Uterus (tissue), 3 donors: ENCODE measurements at regions not wholly inside any gene's neighbourhood (a gene's known extent, or its start where the extent isn't known, plus 50 kb on each side); places are given as distances from the start of the nearest gene placed in this dataset.

Experiments
- DNase-seq, 2 donors: peaks; one replicate each; pipeline ENCODE4 v3.0.0-alpha.2; 2019 to 2020
- H3K27ac ChIP-seq, 2 donors: fragments of 200-600 bp; sonication (generic); 1 replicate in 1 of 2; 2 replicates in 1 of 2; pipeline ENCODE4 v1.5.1; 2016 to 2018
- H3K27me3 ChIP-seq, 2 donors: fragments of 200-600 bp; sonication (generic); one replicate each; pipeline ENCODE4 v1.5.1; 2018 to 2019; ENCODE audit warnings: control low read depth in 1 of 2
- H3K36me3 ChIP-seq, 2 donors: fragments of 200-600 bp; sonication (generic); one replicate each; pipeline ENCODE4 v1.5.1; 2019; ENCODE audit warnings: control low read depth in 1 of 2
- H3K4me1 ChIP-seq, 2 donors: fragments of 200-600 bp; sonication (generic); one replicate each; pipeline ENCODE4 v1.5.1; 2018 to 2019; ENCODE audit warnings: control low read depth in 1 of 2
- H3K4me3 ChIP-seq, 2 donors: fragments of 200-600 bp; sonication (generic); 1 replicate in 1 of 2; 2 replicates in 1 of 2; pipeline ENCODE4 v1.5.1; 2018 to 2019; ENCODE audit warnings: mild to moderate bottlenecking in 1 of 2
- H3K9me3 ChIP-seq, 2 donors: fragments of 200-600 bp; sonication (generic); one replicate each; pipeline ENCODE4 v1.5.1; 2019; ENCODE audit warnings: control low read depth in 1 of 2
- CTCF ChIP-seq, 4 experiments: fragments of 200-600 bp in 2 of 4; fragments of 450-650 bp in 2 of 4; sonication (generic) in 2 of 4; IDR thresholded peaks; one replicate each; pipeline ENCODE4 v1.5.1; 2016 to 2019; ENCODE audit warnings: antibody characterized with exemption in 4 of 4, mild to moderate bottlenecking in 2 of 4, moderate library complexity in 1 of 4
- POLR2A ChIP-seq, 2 donors: fragments of 450-650 bp; IDR thresholded peaks; one replicate each; pipeline ENCODE4 v1.6.1; 2016; ENCODE audit warnings: antibody characterized with exemption in 2 of 2, mild to moderate bottlenecking in 1 of 2, moderate library complexity in 1 of 2
- intact Hi-C: fragments of 100-400 bp; cut with DNase I; formaldehyde crosslinking; loops from one replicate; pipeline ENCODE4 v1.15.1; 2023; ENCODE audit warnings: low total_unique reads
- donor health status: DM: yes; HTN: yes; CAD: no.

GRCh38 chr2:193527146-193527545, 1332.4 kb upstream of the TMEFF2 start:
- TF ChIP-seq CTCF (IDR thresholded peaks at IDR 0.05) (no peak), POLR2A (IDR thresholded peaks at IDR 0.05) (no peak)
- H3K36me3 ChIP-seq: no peaks in the 10 kb centered on the region
- intact Hi-C loops: no loop called here

GRCh38 chr2:193523662-193524061, 1328.9 kb upstream of the TMEFF2 start:
- Histone ChIP-seq H3K27ac (no peak overlapping the region), H3K9me3 (no peaks in the 10 kb centered on the region), H3K4me1 (no peaks in the 10 kb centered on the region), H3K4me3 (no peak overlapping the region), H3K36me3 (no peaks in the 10 kb centered on the region), H3K27me3 (no peaks in the 10 kb centered on the region)
- TF ChIP-seq CTCF (IDR thresholded peaks at IDR 0.05): no peak
- no peak for TF ChIP-seq POLR2A (IDR thresholded peaks at IDR 0.05)
- intact Hi-C loops: no loop called here
- no peak for DNase-seq

More at GRCh38 chr2:193527146-193527545, 1332.4 kb upstream of the TMEFF2 start:
- Histone ChIP-seq H3K4me3 (no peak overlapping the region), H3K9me3 (no peaks in the 10 kb centered on the region), H3K4me1 (no peaks in the 10 kb centered on the region), H3K27ac (no peak overlapping the region), H3K27me3 (no peaks in the 10 kb centered on the region)
- no peak for DNase-seq

GRCh38 chr2:193521523-193521922, 1326.8 kb upstream of the TMEFF2 start:
- H3K36me3 ChIP-seq: no peaks in the 10 kb centered on the region
- TF ChIP-seq POLR2A (IDR thresholded peaks at IDR 0.05) (no peak), CTCF (IDR thresholded peaks at IDR 0.05) (no peak)
- intact Hi-C loops: no loop called here
- no peaks in the 10 kb centered on the region for H3K9me3 ChIP-seq
- H3K27ac ChIP-seq: no peak overlapping the region
- no peaks in the 10 kb centered on the region for H3K4me1 ChIP-seq
- no peaks in the 10 kb centered on the region for H3K27me3 ChIP-seq
- DNase-seq: no peak
- H3K4me3 ChIP-seq: no peak overlapping the region

GRCh38 chr2:193520709-193521458, 1326.2 kb upstream of the TMEFF2 start:
- no peak for DNase-seq
- TF ChIP-seq POLR2A (IDR thresholded peaks at IDR 0.05): no peak
- H3K27ac ChIP-seq: no peak overlapping the region
- no peaks in the 10 kb centered on the region for H3K27me3 ChIP-seq
- no peak overlapping the region for H3K4me3 ChIP-seq
- no peaks in the 10 kb centered on the region for H3K9me3 ChIP-seq
- intact Hi-C loops: no loop called here
- H3K4me1 ChIP-seq: no peaks in the 10 kb centered on the region
- H3K36me3 ChIP-seq: no peaks in the 10 kb centered on the region

GRCh38 chr2:193518041-193518817, 1323.5 kb upstream of the TMEFF2 start:
- intact Hi-C loops: no loop called here
- no peaks in the 10 kb centered on the region for H3K9me3 ChIP-seq
- H3K4me1 ChIP-seq: no peaks in the 10 kb centered on the region
- no peak for DNase-seq
- H3K36me3 ChIP-seq: no peaks in the 10 kb centered on the region
- H3K27me3 ChIP-seq: no peaks in the 10 kb centered on the region
- TF ChIP-seq CTCF (IDR thresholded peaks at IDR 0.05) (no peak), POLR2A (IDR thresholded peaks at IDR 0.05) (no peak)
- no peak overlapping the region for H3K4me3 ChIP-seq
- no peak overlapping the region for H3K27ac ChIP-seq
